WI38 (cell line): ENCODE measurements at regions not wholly inside any gene's neighbourhood (a gene's known extent, or its start where the extent isn't known, plus 50 kb on each side); places are given as distances from the start of the nearest gene placed in this dataset.

Experiments used
- H3K4me3 ChIP-seq: 2 replicates; pipeline ENCODE4 v1.5.1; 2011; ENCODE audit warnings: low read depth, mild to moderate bottlenecking, control low read depth, low read length
- CTCF ChIP-seq: IDR thresholded peaks from 2 replicates; pipeline ENCODE4 v1.5.1; 2012; ENCODE audit warnings: low read depth, mild to moderate bottlenecking, control low read depth, low read length

DNA sequence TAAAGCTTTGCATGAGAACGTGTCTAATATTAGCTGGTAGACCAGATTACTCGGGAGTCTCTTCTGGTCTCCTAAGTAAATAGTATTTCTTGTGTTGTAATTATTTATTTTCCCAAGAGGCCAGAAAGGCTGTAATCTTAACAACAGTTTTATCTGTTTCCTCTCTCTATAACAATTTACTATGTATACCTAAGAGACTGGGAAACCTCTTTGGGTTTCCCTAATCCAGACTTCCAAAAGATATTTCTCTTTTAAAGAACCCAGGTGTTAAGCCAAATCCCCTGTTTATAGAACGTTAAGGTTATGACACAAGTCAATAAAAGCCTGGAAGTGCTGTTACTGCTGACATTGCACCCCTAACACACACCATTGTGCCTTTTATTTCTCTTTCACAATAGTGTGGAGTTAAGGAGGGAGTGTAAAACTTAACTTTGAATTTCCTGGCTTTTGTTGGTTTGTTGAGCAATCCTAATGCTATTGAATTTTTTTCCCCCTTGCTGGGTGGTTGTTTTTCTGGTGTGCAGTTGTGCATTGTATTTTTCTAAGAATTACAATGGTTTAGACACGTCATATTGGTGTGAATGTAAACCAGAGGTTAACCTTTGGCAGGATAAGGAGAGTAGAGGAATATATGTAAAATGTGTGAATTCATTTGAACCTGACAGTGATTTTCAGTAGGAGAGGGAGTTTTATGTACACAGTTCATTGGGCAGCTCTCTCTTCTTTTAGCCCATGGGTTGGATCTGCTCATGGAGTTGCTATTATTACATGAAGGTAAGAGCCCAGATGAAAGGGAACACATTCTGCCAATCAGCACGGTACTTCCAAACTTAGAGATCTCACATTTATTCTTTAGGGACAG, 192.8 kb downstream of the MTX2 start:
- H3K4me3 ChIP-seq = no peak overlapping the region
- no peak for TF ChIP-seq CTCF

DNA sequence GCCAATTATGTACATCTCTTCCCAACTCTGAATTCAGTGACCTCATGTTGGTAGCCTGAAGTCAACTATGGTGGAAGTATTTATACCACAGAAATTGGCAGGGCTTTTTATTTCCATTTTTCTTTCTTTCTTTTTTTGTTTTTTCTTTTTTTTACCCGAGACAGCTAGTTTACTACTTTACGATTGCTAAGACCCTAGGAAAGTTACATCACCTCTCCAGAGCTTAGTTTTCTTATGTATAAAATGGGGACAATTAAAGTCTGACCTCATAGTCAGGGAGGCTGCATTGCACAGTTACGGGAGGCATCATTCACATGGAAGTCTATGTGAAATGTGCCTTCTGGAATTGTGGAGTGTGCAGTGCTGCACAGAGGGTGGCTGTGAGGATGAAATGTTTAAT, 194.3 kb downstream of the MTX2 start:
- H3K4me3 ChIP-seq = no peak overlapping the region
- TF ChIP-seq CTCF = no peak

GRCh38 chr2:176464886-176465564, 195.8 kb downstream of the MTX2 start:
- H3K4me3 ChIP-seq = no peak overlapping the region
- no peak for TF ChIP-seq CTCF

- no peak for TF ChIP-seq CTCF
- no peak overlapping the region for H3K4me3 ChIP-seq
These were observed 197.7 kb downstream of the MTX2 start for GRCh38 chr2:176466918-176467452.

DNA sequence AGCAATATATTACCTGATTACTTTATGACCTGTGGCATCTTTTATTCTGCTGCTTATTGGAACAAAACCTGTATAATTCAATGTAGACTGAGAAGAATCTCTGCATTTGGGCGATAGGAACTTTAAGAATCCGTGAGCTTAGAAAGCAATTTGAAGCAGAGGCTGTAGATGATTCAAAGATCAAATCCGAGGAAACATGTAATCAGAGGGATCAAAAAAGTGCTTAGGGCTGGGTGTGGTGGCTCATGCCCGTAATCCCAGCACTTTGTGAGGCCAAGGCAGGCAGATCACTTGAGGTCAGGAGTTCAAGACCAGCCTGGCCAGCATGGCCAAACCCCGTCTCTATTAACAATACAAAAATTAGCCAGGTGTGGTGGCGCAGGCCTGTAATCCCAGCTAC, 198.4 kb downstream of the MTX2 start:
- no peak for TF ChIP-seq CTCF
- H3K4me3 ChIP-seq = no peak overlapping the region

DNA sequence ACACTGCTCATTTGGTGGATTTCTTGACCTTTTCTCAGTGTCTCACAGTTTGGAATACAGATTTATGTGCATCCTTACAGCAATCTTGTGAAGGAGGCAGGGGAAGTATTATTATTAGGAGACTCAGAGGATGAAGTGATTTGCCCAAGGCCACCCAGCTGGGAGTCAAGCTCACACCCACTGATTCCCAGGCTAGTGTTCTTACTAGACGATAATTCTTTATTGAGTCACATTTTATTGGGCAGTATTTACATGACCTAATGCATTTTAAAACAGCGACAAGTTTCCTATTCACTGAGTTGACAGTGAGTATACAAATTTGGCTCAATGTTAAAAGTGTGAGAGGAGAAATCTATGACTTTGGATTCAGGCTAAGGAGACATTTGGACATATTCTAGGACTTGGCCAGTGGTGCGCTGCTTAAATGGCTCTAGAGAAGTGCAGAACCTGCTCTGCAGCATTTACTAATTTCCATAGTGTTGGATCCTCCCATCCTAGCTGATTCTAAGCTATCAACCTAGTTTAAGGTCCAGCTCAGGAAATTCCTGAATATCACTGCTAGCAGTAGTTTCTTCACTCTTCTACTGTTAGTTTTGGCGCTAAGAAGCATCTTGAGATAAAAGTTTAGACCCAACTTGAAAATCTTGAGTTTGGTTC, 199.3 kb downstream of the MTX2 start:
- no peak overlapping the region for H3K4me3 ChIP-seq
- TF ChIP-seq CTCF = no peak
